SK-N-SH (cell line): ENCODE measurements at regions not wholly inside any gene's neighbourhood (a gene's known extent, or its start where the extent isn't known, plus 50 kb on each side); places are given as distances from the start of the nearest gene placed in this dataset.

Source experiments
- CTCF ChIA-PET: fragments of 300-600, 350-600 bp; formaldehyde crosslinking; extraction: SDS; loops from one replicate; lab custom pipeline; 2021; lab: Yijun Ruan, JAX
- POLR2A ChIA-PET: fragments of 350-600 bp; sonication (Branson Sonifier 250); formaldehyde crosslinking; extraction: SDS; loops from one replicate; lab custom pipeline; 2020; ENCODE audit warnings: antibody characterized with exemption, inconsistent platforms; lab: Yijun Ruan, JAX
- DNase-seq: peaks from one replicate; pipeline ENCODE4 v3.0.0; 2012
- H2AFZ ChIP-seq: fragments of 200-600 bp; sonication (generic); 2 replicates; pipeline ENCODE4 v1.8.1; 2016; ENCODE audit warnings: antibody characterized with exemption, mild to moderate bottlenecking, low read depth
- H3F3A ChIP-seq: fragments of 200-600 bp; sonication (generic); replicated peaks from 2 replicates; pipeline ENCODE3; 2016; ENCODE audit warnings: antibody characterized with exemption, mild to moderate bottlenecking; ENCODE audit not compliant: insufficient read depth
- H3K27ac ChIP-seq, 2 experiments: fragments of 200-500 bp in 1 of 2; fragments of 200-600 bp in 1 of 2; sonication (Bioruptor generic) in 1 of 2; sonication (generic), shearing (Covaris generic) in 1 of 2; 2 replicates each; pipeline versions ENCODE4 v1.5.1 to v1.6.1; 2014 to 2016; ENCODE audit warnings: low read depth in 2 of 2, inconsistent platforms in 1 of 2, low read length in 1 of 2, mild to moderate bottlenecking in 1 of 2, mixed read lengths in 1 of 2
- H3K27me3 ChIP-seq: fragments of 200-600 bp; sonication (generic), shearing (Covaris generic); 2 replicates; pipeline ENCODE4 v1.6.1; 2016; ENCODE audit warnings: mixed run types; ENCODE audit not compliant: insufficient read depth
- H3K36me3 ChIP-seq, 2 experiments: fragments of 200-500 bp in 1 of 2; fragments of 200-600 bp in 1 of 2; sonication (Bioruptor generic) in 1 of 2; sonication (generic) in 1 of 2; replicated peaks in 1 of 2; 2 replicates each; pipeline versions ENCODE3 to v1.5.1; 2014 to 2016; ENCODE audit warnings: low read length in 1 of 2, mild to moderate bottlenecking in 1 of 2; ENCODE audit not compliant: insufficient read depth in 2 of 2, control insufficient read depth in 1 of 2
- H3K4me1 ChIP-seq, 2 experiments: fragments of 200-500 bp in 1 of 2; fragments of 200-600 bp in 1 of 2; sonication (Bioruptor generic) in 1 of 2; sonication (generic), shearing (Covaris generic) in 1 of 2; 2 replicates each; pipeline versions ENCODE4 v1.5.1 to v1.6.1; 2014 to 2016; ENCODE audit warnings: low read depth in 1 of 2, low read length in 1 of 2, mixed run types in 1 of 2; ENCODE audit not compliant: insufficient read depth in 2 of 2, control insufficient read depth in 1 of 2
- H3K4me2 ChIP-seq: fragments of 200-600 bp; sonication (generic), shearing (Covaris generic); 2 replicates; pipeline ENCODE4 v1.6.1; 2017; ENCODE audit warnings: mixed run types
- H3K4me3 ChIP-seq, 2 experiments: fragments of 200-500 bp in 1 of 2; fragments of 200-600 bp in 1 of 2; sonication (Bioruptor generic) in 1 of 2; sonication (generic), shearing (Covaris generic) in 1 of 2; 2 replicates each; pipeline versions ENCODE4 v1.5.1 to v1.8.1; 2014 to 2016; ENCODE audit warnings: low read depth in 2 of 2, inconsistent platforms in 1 of 2, low read length in 1 of 2, mild to moderate bottlenecking in 1 of 2, mixed read lengths in 1 of 2, moderate library complexity in 1 of 2
- H3K79me2 ChIP-seq: fragments of 200-600 bp; sonication (generic); 2 replicates; pipeline ENCODE4 v1.8.1; 2017; ENCODE audit warnings: mild to moderate bottlenecking; ENCODE audit not compliant: insufficient read depth
- H3K9ac ChIP-seq: fragments of 200-600 bp; sonication (generic); 2 replicates; pipeline ENCODE4 v1.6.1; 2017; ENCODE audit warnings: mixed run types
- H3K9me2 ChIP-seq: fragments of 200-600 bp; sonication (generic); 2 replicates; pipeline ENCODE4 v1.6.1; 2017; ENCODE audit warnings: mixed run types
- H3K9me3 ChIP-seq: fragments of 200-600 bp; sonication (generic); 2 replicates; pipeline ENCODE4 v1.6.1; 2017; ENCODE audit warnings: mixed run types, mild to moderate bottlenecking, moderate library complexity
- H4K20me1 ChIP-seq: fragments of 200-600 bp; sonication (generic); 2 replicates; pipeline ENCODE4 v1.6.1; 2017; ENCODE audit warnings: mild to moderate bottlenecking, mixed run types; ENCODE audit not compliant: insufficient read depth
- EP300 ChIP-seq, 2 experiments: IDR thresholded peaks; 2 replicates each; pipeline versions ENCODE4 v1.4.0 to v1.6.1; 2012; ENCODE audit warnings: borderline replicate concordance in 1 of 2, low read depth in 1 of 2, low read length in 1 of 2
- EZH2phosphoT487 ChIP-seq: fragments of 200-600 bp; sonication (generic); IDR thresholded peaks from 2 replicates; pipeline ENCODE4 v1.6.1; 2017; ENCODE audit warnings: low read depth, mixed run types, mild to moderate bottlenecking, antibody characterized with exemption, moderate library complexity, borderline replicate concordance
- FOSL2 ChIP-seq: IDR thresholded peaks from 2 replicates; pipeline ENCODE4 v1.4.0; 2012; ENCODE audit warnings: low read depth, mild to moderate bottlenecking, moderate library complexity, borderline replicate concordance
- FOXJ3 ChIP-seq: sonication (generic); formaldehyde crosslinking; IDR thresholded peaks from 2 replicates; pipeline ENCODE4 v1.5.1; 2020; ENCODE audit warnings: mild to moderate bottlenecking, missing genetic modification reagents
- FOXM1 ChIP-seq: IDR thresholded peaks from 2 replicates; pipeline ENCODE4 v1.4.0; 2012; ENCODE audit warnings: low read depth, mild to moderate bottlenecking
- GABPA ChIP-seq: IDR thresholded peaks from 2 replicates; pipeline ENCODE4 v1.4.0; 2012; ENCODE audit warnings: low read depth, mild to moderate bottlenecking
- IRF3 ChIP-seq: fragments of 150-350 bp; IDR thresholded peaks from 2 replicates; pipeline ENCODE4 v1.6.1; 2016; ENCODE audit warnings: mild to moderate bottlenecking, low read depth, low read length
- JUND ChIP-seq: IDR thresholded peaks from 2 replicates; pipeline ENCODE4 v1.4.0; 2012
- NFIC ChIP-seq: IDR thresholded peaks from 2 replicates; pipeline ENCODE4 v1.4.0; 2012; ENCODE audit warnings: borderline replicate concordance
- RXRA ChIP-seq: IDR thresholded peaks from 2 replicates; pipeline ENCODE4 v1.4.0; 2012; ENCODE audit warnings: low read depth, mild to moderate bottlenecking, borderline replicate concordance
- SMC3 ChIP-seq: IDR thresholded peaks from 2 replicates; pipeline ENCODE4 v1.6.1; 2012; ENCODE audit warnings: low read depth, low read length, improper control_type of control experiment
- TEAD4 ChIP-seq: IDR thresholded peaks from 2 replicates; pipeline ENCODE4 v1.4.0; 2012; ENCODE audit warnings: mild to moderate bottlenecking, borderline replicate concordance; ENCODE audit not compliant: insufficient read depth
- ZBTB33 ChIP-seq: IDR thresholded peaks from 2 replicates; pipeline ENCODE4 v1.4.0; 2012; ENCODE audit warnings: low read depth, borderline replicate concordance
- TF ChIP-seq, protein P1 (sequence below): fragments of 150-350 bp; IDR thresholded peaks from 2 replicates; pipeline ENCODE4 v1.6.1; 2017; ENCODE audit warnings: antibody characterized with exemption, low read length, low read depth, borderline replicate concordance
- TF ChIP-seq, protein P2 (sequence below): IDR thresholded peaks from 2 replicates; pipeline ENCODE4 v1.6.1; 2012; ENCODE audit warnings: mild to moderate bottlenecking, low read depth, low read length, moderate library complexity
- TF ChIP-seq, protein P3 (sequence below): IDR thresholded peaks from 2 replicates; pipeline ENCODE4 v1.4.0; 2012; ENCODE audit warnings: low read depth

DNA sequence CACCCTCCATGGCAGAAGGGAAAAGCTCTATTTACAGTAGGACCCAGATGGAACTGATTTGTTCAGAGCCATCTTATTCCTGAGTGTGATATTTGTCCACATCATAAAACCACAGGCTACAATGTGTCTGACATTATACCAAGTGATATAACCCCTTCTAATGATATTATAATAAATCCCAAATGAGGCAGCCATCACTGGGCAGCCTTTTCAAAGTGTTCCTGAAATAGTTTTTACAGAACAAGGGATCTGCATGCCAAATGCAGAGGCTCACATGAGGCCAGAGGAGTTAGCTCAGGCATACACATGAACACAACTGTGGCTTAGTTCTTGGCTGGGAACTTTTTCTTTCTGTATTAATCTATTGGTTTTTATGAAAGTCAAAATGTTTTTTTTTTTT is 207.7 kb downstream of the MAFB start:
- POLR2A ChIA-PET = no interaction called here
- Histone ChIP-seq H3K4me2 (no peak overlapping the region), H2AFZ (no peak overlapping the region), H3K27ac (no peak overlapping the region), H4K20me1 (no peaks in the 10 kb centered on the region), H3K9me3 (no peaks in the 10 kb centered on the region), H3K4me1 (no peaks in the 10 kb centered on the region), H3K36me3 (no peaks in the 10 kb centered on the region), H3K9ac (no peak overlapping the region), H3K27me3 (no peaks in the 10 kb centered on the region), H3K79me2 (no peaks in the 10 kb centered on the region), H3K9me2 (no peaks in the 10 kb centered on the region), H3K4me3 (no peak overlapping the region), H3F3A (no peaks in the 10 kb centered on the region)
- TF ChIP-seq, protein P1, sequence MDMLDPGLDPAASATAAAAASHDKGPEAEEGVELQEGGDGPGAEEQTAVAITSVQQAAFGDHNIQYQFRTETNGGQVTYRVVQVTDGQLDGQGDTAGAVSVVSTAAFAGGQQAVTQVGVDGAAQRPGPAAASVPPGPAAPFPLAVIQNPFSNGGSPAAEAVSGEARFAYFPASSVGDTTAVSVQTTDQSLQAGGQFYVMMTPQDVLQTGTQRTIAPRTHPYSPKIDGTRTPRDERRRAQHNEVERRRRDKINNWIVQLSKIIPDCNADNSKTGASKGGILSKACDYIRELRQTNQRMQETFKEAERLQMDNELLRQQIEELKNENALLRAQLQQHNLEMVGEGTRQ = no peak
- TF ChIP-seq FOSL2 = no peak
- TF ChIP-seq RXRA = no peak
- no peak for TF ChIP-seq IRF3
- no peak for TF ChIP-seq EP300 (IDR thresholded peaks at IDR 0.05; ENCODE audit: borderline replicate concordance in 1 of 2, low read depth in 1 of 2, low read length in 1 of 2)
- TF ChIP-seq, protein P2, sequence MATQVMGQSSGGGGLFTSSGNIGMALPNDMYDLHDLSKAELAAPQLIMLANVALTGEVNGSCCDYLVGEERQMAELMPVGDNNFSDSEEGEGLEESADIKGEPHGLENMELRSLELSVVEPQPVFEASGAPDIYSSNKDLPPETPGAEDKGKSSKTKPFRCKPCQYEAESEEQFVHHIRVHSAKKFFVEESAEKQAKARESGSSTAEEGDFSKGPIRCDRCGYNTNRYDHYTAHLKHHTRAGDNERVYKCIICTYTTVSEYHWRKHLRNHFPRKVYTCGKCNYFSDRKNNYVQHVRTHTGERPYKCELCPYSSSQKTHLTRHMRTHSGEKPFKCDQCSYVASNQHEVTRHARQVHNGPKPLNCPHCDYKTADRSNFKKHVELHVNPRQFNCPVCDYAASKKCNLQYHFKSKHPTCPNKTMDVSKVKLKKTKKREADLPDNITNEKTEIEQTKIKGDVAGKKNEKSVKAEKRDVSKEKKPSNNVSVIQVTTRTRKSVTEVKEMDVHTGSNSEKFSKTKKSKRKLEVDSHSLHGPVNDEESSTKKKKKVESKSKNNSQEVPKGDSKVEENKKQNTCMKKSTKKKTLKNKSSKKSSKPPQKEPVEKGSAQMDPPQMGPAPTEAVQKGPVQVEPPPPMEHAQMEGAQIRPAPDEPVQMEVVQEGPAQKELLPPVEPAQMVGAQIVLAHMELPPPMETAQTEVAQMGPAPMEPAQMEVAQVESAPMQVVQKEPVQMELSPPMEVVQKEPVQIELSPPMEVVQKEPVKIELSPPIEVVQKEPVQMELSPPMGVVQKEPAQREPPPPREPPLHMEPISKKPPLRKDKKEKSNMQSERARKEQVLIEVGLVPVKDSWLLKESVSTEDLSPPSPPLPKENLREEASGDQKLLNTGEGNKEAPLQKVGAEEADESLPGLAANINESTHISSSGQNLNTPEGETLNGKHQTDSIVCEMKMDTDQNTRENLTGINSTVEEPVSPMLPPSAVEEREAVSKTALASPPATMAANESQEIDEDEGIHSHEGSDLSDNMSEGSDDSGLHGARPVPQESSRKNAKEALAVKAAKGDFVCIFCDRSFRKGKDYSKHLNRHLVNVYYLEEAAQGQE = no peak
- no peak for TF ChIP-seq FOXJ3
- no peak for TF ChIP-seq SMC3
- TF ChIP-seq TEAD4 = no peak
- TF ChIP-seq FOXM1 = no peak
- no peak for TF ChIP-seq NFIC
- TF ChIP-seq, protein P3, sequence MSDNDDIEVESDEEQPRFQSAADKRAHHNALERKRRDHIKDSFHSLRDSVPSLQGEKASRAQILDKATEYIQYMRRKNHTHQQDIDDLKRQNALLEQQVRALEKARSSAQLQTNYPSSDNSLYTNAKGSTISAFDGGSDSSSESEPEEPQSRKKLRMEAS = no peak
- TF ChIP-seq JUND = no peak
- TF ChIP-seq EZH2phosphoT487 = no peak
- no peak for TF ChIP-seq GABPA
- TF ChIP-seq ZBTB33 = no peak
- CTCF ChIA-PET = no interaction called here
- no peak for DNase-seq
